ENCODE measurements at regions not wholly inside any gene's neighbourhood (a gene's known extent, or its start where the extent isn't known, plus 50 kb on each side); places are given as distances from the start of the nearest gene placed in this dataset.

DNA sequence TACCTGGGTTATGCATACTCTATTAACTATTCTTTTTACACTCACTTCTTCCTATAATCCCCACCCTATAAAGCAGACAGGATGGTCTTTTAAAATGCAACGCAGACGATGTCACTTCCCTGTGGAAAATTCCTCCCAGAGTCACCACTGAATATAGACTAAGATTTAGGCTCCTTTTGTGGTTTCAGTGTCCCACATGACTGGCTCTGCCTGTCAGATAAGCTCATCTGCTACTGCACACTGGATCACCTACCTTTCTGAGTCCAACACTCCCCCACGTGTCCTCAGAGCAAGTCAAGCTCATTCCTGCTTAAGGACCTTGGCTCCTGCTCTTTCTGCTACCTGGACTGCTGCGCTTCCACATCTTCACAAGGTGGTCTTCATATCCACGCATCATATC lies 73.0 kb upstream of the SIPA1L2 start:
- TF ChIP-seq YY1 (IDR thresholded peaks at IDR 0.05; ENCODE audit: insufficient read depth, insufficient read length) (no peak), ZNF274 (IDR thresholded peaks at IDR 0.05; ENCODE audit: low read depth, low read length) (no peak)
